ENCODE measurements at regions not wholly inside any gene's neighbourhood (a gene's known extent, or its start where the extent isn't known, plus 50 kb on each side); places are given as distances from the start of the nearest gene placed in this dataset.

DNA sequence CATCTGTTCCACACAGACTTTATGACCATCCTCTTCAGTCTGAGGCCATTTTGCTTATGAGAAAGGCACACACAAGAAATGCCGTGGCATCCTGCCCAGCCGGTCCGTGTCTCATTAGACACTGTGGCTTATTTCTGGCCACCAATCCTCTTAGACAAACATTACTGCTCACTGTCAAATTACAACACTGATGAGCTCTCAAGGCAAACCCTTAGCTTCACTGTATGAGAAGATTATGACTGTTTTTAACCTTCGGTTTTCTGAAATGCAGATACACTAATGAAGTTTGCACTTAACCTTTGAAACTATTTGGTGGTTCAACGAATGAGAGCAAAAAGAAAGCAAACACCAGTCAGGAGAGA lies 50.5 kb upstream of the DST start:
- 0 out of 2 replicates have a peak, but pooled peaks cover 4% of the 10 kb centered on the region for H3K36me3 ChIP-seq (ENCODE audit: control insufficient read depth, insufficient read depth, low read length)
- H3K9me3 ChIP-seq (ENCODE audit: control insufficient read depth, insufficient read depth, low read length): no peaks in the 10 kb centered on the region
- H3K9ac ChIP-seq (ENCODE audit: low read depth, low read length): no peak overlapping the region
- H3K4me1 ChIP-seq (ENCODE audit: control insufficient read depth, insufficient read depth, low read length): peaks cover 26% of the 10 kb centered on the region
- H3K4me3 ChIP-seq (ENCODE audit: low read depth, low read length): no peak overlapping the region
- peak overlapping the region; percentile 23 for H3K27ac ChIP-seq (ENCODE audit: low read depth, low read length)
- H3K27me3 ChIP-seq (ENCODE audit: control insufficient read depth, insufficient read depth, low read length): no peaks in the 10 kb centered on the region

DNA sequence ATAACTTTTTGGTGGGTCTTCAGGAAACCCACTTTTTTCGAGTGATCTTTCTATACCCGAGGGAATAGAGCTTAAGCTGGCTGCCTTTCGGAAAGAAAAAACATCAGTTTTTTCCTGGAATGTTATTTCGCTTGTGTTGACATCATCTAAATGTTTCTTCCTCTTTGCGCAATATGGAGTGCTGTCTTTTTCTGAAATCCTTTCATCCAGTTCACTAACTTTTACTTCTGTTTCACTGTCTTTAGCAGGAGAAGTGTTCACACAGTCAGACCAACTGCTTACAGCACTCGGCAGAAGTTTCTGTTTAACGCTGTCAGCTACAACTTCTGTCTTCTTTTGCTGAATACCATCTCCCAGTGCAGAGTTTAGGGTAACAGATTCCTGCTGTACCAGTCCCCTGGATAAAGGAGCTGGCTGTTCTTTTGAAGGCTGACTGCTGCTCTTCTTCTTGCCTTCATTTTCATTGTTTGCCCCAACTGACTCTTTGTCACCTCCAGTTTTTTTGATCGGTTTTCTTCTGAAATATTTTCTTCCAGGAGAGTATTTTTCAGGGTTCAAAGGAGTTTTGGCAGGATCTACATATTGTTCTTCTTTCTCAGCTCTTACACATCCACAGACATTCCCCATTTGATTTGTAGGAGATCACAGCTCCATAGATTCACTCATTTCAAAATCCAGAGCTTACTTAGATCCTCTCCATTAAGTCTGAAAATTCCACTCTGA lies 50.0 kb upstream of the DST start:
- Histone ChIP-seq H3K27me3 (ENCODE audit: control insufficient read depth, insufficient read depth, low read length) (no peaks in the 10 kb centered on the region), H3K4me1 (ENCODE audit: control insufficient read depth, insufficient read depth, low read length) (peaks cover 26% of the 10 kb centered on the region), H3K4me3 (ENCODE audit: low read depth, low read length) (no peak overlapping the region), H3K27ac (ENCODE audit: low read depth, low read length) (no peak overlapping the region), H3K36me3 (ENCODE audit: control insufficient read depth, insufficient read depth, low read length) (0 out of 2 replicates have a peak, but pooled peaks cover 4% of the 10 kb centered on the region), H3K9ac (ENCODE audit: low read depth, low read length) (no peak overlapping the region), H3K9me3 (ENCODE audit: control insufficient read depth, insufficient read depth, low read length) (no peaks in the 10 kb centered on the region)

All from HUES48 (cell line).